ENCODE measurements at regions not wholly inside any gene's neighbourhood (a gene's known extent, or its start where the extent isn't known, plus 50 kb on each side); places are given as distances from the start of the nearest gene placed in this dataset.
A peak's percentile ranks its signal among the peaks of the same experiment; 100 is the strongest.

DNA sequence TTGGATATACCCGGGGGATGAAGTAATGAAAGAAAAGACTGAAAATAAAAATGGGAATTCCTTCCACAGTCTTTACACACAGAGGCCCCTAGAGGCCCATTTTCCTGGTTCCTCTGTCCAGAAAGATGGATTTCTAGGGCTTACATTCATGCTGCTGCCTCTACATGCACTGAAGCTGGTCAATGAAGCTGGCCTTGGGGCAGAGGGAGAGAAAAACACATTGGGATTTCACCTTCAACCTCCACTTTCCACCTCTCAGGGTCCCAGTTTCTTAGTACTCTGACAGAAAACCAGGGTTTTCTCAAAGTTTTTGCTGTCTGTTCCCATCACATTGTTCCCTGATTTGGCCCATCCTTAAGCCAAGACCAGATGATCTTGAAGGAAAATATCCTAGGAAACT, 154.6 kb upstream of the ZSWIM2 start:
- no peak overlapping the region for H3K9ac ChIP-seq (ENCODE audit: low read depth, low read length)

More for the DNA sequence above, 154.6 kb upstream of the ZSWIM2 start:
- ChIA-PET CTCF (interaction anchor here (0.9 kb wide), 1 partner anchor 405 kb away, joined by 5 read pairs; no protein-coding TSS in a partner anchor), POLR2A (ENCODE audit: unreplicated experiment) (no interaction called here)
- no peak for DNase-seq
- Histone ChIP-seq H4K5ac (ENCODE audit: low read depth, low read length) (no peak overlapping the region), H3K18ac (ENCODE audit: low read depth, low read length) (no peak overlapping the region), H3K27me3 (ENCODE audit: control insufficient read depth, insufficient read depth, low read length) (no peaks in the 10 kb centered on the region), H3K36me3 (ENCODE audit: control insufficient read depth, insufficient read depth, low read length) (no peaks in the 10 kb centered on the region), H3K4me2 (ENCODE audit: low read depth, low read length) (0 out of 2 replicates have a peak overlapping the region, but pooled peaks have one; percentile 35), H4K8ac (ENCODE audit: low read depth in 2 of 2, low read length in 2 of 2) (no peak overlapping the region), H2BK20ac (ENCODE audit: low read depth, low read length) (no peak overlapping the region), H3K27ac (ENCODE audit: insufficient read depth, low read length) (no peak overlapping the region), H3K9me3 (ENCODE audit: control insufficient read depth, insufficient read depth, low read length) (peaks cover 2% of the 10 kb centered on the region), H4K91ac (ENCODE audit: insufficient read depth, low read depth, low read length) (no peak overlapping the region), H3K4me1 (ENCODE audit: control insufficient read depth, insufficient read depth, low read length) (no peaks in the 10 kb centered on the region), H3K14ac (replicated peaks; ENCODE audit: low read depth, low read length) (no peak overlapping the region), H2AK9ac (replicated peaks; ENCODE audit: low read depth, low read length, poor library complexity) (no peak overlapping the region), H2BK15ac (ENCODE audit: low read depth, low read length) (no peak overlapping the region), H3K4ac (ENCODE audit: low read depth, low read length) (no peak overlapping the region), H3K56ac (ENCODE audit: extremely low read depth, insufficient read depth, low read length) (no peak overlapping the region), H3K79me1 (ENCODE audit: low read depth in 1 of 2, low read length in 2 of 2) (no peaks in the 10 kb centered on the region), H2AFZ (replicated peaks; ENCODE audit: low read length, poor library complexity) (no peak overlapping the region), H2BK5ac (ENCODE audit: low read depth, low read length, poor library complexity, severe bottlenecking) (no peak overlapping the region), H3K9me1 (ENCODE audit: insufficient read depth, low read length) (no peaks in the 10 kb centered on the region), H3K23ac (ENCODE audit: low read depth, low read length) (no peak overlapping the region), H2AK5ac (ENCODE audit: low read depth, low read length) (no peak overlapping the region), H3K4me3 (ENCODE audit: insufficient read depth, low read depth, low read length) (peak overlapping the region; percentile 46; the same call in 1 of the 2 replicates), H2BK120ac (ENCODE audit: low read depth, low read length) (no peak overlapping the region), H4K20me1 (ENCODE audit: insufficient read depth, low read length) (no peaks in the 10 kb centered on the region)
- no peak for ATAC-seq (ENCODE audit: low read depth)
- TF ChIP-seq FOS (IDR thresholded peaks at IDR 0.05; ENCODE audit: low read depth, low read length) (no peak), RAD21 (IDR thresholded peaks at IDR 0.05; ENCODE audit: low read length) (no peak), NFE2L2 (IDR thresholded peaks at IDR 0.05; ENCODE audit: low read depth, low read length) (no peak), BHLHE40 (IDR thresholded peaks at IDR 0.05; ENCODE audit: low read depth, low read length) (no peak), SMC3 (IDR thresholded peaks at IDR 0.05; ENCODE audit: low read depth, low read length) (no peak), CEBPB (IDR thresholded peaks at IDR 0.05; ENCODE audit: low read depth, low read length) (no peak), POLR2A (IDR thresholded peaks at IDR 0.05; ENCODE audit: low read depth, low read length) (no peak), MAFK (IDR thresholded peaks at IDR 0.05; ENCODE audit: low read depth, low read length) (no peak), MAZ (IDR thresholded peaks at IDR 0.05; ENCODE audit: borderline replicate concordance, low read depth, low read length) (no peak), RFX5 (IDR thresholded peaks at IDR 0.05; ENCODE audit: low read depth, low read length) (no peak), CHD1 (IDR thresholded peaks at IDR 0.05; ENCODE audit: low read depth, low read length) (no peak), MXI1 (IDR thresholded peaks at IDR 0.05; ENCODE audit: borderline replicate concordance, low read depth, low read length) (no peak), RCOR1 (IDR thresholded peaks at IDR 0.05; ENCODE audit: insufficient replicate concordance, low read length) (no peak)
- TF ChIP-seq, protein P1, sequence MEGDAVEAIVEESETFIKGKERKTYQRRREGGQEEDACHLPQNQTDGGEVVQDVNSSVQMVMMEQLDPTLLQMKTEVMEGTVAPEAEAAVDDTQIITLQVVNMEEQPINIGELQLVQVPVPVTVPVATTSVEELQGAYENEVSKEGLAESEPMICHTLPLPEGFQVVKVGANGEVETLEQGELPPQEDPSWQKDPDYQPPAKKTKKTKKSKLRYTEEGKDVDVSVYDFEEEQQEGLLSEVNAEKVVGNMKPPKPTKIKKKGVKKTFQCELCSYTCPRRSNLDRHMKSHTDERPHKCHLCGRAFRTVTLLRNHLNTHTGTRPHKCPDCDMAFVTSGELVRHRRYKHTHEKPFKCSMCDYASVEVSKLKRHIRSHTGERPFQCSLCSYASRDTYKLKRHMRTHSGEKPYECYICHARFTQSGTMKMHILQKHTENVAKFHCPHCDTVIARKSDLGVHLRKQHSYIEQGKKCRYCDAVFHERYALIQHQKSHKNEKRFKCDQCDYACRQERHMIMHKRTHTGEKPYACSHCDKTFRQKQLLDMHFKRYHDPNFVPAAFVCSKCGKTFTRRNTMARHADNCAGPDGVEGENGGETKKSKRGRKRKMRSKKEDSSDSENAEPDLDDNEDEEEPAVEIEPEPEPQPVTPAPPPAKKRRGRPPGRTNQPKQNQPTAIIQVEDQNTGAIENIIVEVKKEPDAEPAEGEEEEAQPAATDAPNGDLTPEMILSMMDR (conservative IDR thresholded peaks at IDR 0.05; ENCODE audit: low read depth, low read length): no peak
- TF ChIP-seq, protein P2, sequence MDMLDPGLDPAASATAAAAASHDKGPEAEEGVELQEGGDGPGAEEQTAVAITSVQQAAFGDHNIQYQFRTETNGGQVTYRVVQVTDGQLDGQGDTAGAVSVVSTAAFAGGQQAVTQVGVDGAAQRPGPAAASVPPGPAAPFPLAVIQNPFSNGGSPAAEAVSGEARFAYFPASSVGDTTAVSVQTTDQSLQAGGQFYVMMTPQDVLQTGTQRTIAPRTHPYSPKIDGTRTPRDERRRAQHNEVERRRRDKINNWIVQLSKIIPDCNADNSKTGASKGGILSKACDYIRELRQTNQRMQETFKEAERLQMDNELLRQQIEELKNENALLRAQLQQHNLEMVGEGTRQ (IDR thresholded peaks at IDR 0.05; ENCODE audit: low read depth, low read length): no peak
- TF ChIP-seq, protein P3, sequence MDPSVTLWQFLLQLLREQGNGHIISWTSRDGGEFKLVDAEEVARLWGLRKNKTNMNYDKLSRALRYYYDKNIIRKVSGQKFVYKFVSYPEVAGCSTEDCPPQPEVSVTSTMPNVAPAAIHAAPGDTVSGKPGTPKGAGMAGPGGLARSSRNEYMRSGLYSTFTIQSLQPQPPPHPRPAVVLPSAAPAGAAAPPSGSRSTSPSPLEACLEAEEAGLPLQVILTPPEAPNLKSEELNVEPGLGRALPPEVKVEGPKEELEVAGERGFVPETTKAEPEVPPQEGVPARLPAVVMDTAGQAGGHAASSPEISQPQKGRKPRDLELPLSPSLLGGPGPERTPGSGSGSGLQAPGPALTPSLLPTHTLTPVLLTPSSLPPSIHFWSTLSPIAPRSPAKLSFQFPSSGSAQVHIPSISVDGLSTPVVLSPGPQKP (IDR thresholded peaks at IDR 0.05; ENCODE audit: borderline replicate concordance, low read depth, low read length): no peak
- intact Hi-C loops (cut with micrococcal nuclease) (no loop called here), dilution Hi-C loops (cut with HindIII; ENCODE audit: low sequenced_read_pairs, unreplicated experiment) (no loop called here), in situ Hi-C loops (cut with MboI; ENCODE audit: low sequenced_read_pairs) (no loop called here)
- no CpG with 5 or more reads among the region's 1 CpG for WGBS, 2 experiments (ENCODE audit: extremely low coverage in 2 of 2, insufficient read length in 1 of 2)
- BruUV-seq (replicated peaks): no TSS peak
